ENCODE measurements at regions not wholly inside any gene's neighbourhood (a gene's known extent, or its start where the extent isn't known, plus 50 kb on each side); places are given as distances from the start of the nearest gene placed in this dataset.

- TF ChIP-seq, protein P1, sequence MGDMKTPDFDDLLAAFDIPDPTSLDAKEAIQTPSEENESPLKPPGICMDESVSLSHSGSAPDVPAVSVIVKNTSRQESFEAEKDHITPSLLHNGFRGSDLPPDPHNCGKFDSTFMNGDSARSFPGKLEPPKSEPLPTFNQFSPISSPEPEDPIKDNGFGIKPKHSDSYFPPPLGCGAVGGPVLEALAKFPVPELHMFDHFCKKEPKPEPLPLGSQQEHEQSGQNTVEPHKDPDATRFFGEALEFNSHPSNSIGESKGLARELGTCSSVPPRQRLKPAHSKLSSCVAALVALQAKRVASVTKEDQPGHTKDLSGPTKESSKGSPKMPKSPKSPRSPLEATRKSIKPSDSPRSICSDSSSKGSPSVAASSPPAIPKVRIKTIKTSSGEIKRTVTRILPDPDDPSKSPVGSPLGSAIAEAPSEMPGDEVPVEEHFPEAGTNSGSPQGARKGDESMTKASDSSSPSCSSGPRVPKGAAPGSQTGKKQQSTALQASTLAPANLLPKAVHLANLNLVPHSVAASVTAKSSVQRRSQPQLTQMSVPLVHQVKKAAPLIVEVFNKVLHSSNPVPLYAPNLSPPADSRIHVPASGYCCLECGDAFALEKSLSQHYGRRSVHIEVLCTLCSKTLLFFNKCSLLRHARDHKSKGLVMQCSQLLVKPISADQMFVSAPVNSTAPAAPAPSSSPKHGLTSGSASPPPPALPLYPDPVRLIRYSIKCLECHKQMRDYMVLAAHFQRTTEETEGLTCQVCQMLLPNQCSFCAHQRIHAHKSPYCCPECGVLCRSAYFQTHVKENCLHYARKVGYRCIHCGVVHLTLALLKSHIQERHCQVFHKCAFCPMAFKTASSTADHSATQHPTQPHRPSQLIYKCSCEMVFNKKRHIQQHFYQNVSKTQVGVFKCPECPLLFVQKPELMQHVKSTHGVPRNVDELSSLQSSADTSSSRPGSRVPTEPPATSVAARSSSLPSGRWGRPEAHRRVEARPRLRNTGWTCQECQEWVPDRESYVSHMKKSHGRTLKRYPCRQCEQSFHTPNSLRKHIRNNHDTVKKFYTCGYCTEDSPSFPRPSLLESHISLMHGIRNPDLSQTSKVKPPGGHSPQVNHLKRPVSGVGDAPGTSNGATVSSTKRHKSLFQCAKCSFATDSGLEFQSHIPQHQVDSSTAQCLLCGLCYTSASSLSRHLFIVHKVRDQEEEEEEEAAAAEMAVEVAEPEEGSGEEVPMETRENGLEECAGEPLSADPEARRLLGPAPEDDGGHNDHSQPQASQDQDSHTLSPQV (IDR thresholded peaks at IDR 0.05), result no peak
- TF ChIP-seq SP1 (IDR thresholded peaks at IDR 0.05; ENCODE audit: low read depth, low read length), result no peak
- no peak for TF ChIP-seq PAX5 (IDR thresholded peaks at IDR 0.05; ENCODE audit: borderline replicate concordance, low read depth, low read length)
- TF ChIP-seq RUNX3 (IDR thresholded peaks at IDR 0.05; ENCODE audit: low read length), result no peak
- TF ChIP-seq HDAC6 (IDR thresholded peaks at IDR 0.05; ENCODE audit: unreplicated experiment), result no peak
- peak; percentile 43; the same call in 1 of the 2 replicates for TF ChIP-seq RELB (IDR thresholded peaks at IDR 0.05; ENCODE audit: low read depth)
- TF ChIP-seq MLLT1 (IDR thresholded peaks at IDR 0.05), result no peak
- TF ChIP-seq MEF2A (IDR thresholded peaks at IDR 0.05; ENCODE audit: insufficient read depth, low read depth, low read length), result no peak
- TF ChIP-seq GABPA (IDR thresholded peaks at IDR 0.05; ENCODE audit: low read depth), result no peak
- no peak for TF ChIP-seq KAT2A (conservative IDR thresholded peaks at IDR 0.05; ENCODE audit: control insufficient read depth, low read depth, low read length)
- TF ChIP-seq PRDM15 (CRISPR knock-in tag; IDR thresholded peaks at IDR 0.05), result no peak
- TF ChIP-seq BMI1 (IDR thresholded peaks at IDR 0.05; ENCODE audit: borderline replicate concordance), result no peak
- no peak for TF ChIP-seq SREBF1 (IDR thresholded peaks at IDR 0.05; ENCODE audit: low read length)
- no peak for TF ChIP-seq ESRRA (IDR thresholded peaks at IDR 0.05; ENCODE audit: low read length)
- TF ChIP-seq JUND (IDR thresholded peaks at IDR 0.05; ENCODE audit: low read depth, low read length), result no peak
- no peak for TF ChIP-seq BRCA1 (IDR thresholded peaks at IDR 0.05; ENCODE audit: low read depth, low read length)
Measured at GRCh38 chr5:130321931-130322330, 417.7 kb downstream of the CHSY3 start (continued).
